GM18519 (cell line): ENCODE measurements at regions not wholly inside any gene's neighbourhood (a gene's known extent, or its start where the extent isn't known, plus 50 kb on each side); places are given as distances from the start of the nearest gene placed in this dataset.
"Not testable (repeated sequence)": the region's sequence is repeated elsewhere in the genome, so short reads cannot be mapped to it uniquely, and the experiment has no call there.

Experiments used
- ATAC-seq: cut with Tn5 transposase; IDR thresholded peaks from one replicate; pipeline ENCODE4 v1.9.1; 2021; ENCODE audit warnings: mild to moderate bottlenecking, moderate library complexity; ENCODE audit not compliant: unreplicated experiment, low FRiP score

GRCh38 chr2:91568391-91569338 is 2877.2 kb downstream of the RPIA start:
- ATAC-seq, result not testable (repeated sequence)

GRCh38 chr2:91571239-91571923 is 2879.9 kb downstream of the RPIA start:
- ATAC-seq, result not testable (repeated sequence)

DNA sequence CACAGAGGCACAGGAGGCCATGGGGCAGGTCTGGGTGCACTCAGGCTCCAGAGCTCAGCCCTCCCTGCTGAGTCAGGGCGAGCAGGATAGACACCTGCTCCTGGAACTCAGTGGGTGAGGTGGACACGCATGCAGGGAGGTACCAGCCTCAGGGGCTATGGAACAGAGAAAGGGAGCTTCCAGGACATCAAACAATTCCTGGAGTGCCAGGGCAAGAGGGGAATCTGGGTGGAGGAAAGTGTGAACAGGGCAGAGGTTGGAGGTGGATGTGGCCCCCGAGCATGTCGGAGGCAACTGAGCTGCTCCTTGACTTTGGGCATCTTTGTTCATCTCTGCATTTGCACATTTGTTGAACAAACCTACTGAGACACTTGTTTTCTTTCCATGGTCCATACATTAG is 2881.5 kb downstream of the RPIA start:
- not testable (repeated sequence) for ATAC-seq

- not testable (repeated sequence) for ATAC-seq
Measured at GRCh38 chr2:91573755-91574154, 2882.3 kb downstream of the RPIA start.

GRCh38 chr2:91574255-91574654 is 2882.8 kb downstream of the RPIA start:
- ATAC-seq, result not testable (repeated sequence)

DNA sequence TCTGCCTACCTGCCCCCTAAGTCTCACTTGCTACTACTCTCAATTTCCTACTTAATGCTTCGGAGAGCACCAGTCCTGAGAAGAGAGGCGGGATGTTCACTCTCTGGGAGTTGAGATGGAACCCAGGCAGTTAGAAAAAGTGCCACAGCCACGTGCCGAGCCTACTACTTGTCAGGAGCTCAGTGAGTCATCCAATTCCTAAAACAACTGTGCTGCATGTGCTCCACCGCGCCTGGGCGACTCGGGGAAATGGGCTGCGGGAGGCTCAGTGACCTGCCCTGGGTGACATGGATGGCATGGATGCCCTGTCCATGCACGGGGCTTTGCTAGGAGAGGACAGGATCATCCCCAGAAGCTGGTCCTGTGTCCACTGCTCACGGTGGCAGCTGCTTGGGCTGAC is 2884.2 kb downstream of the RPIA start:
- ATAC-seq, result not testable (repeated sequence)

GRCh38 chr2:91577406-91577805 is 2885.9 kb downstream of the RPIA start:
- not testable (repeated sequence) for ATAC-seq

DNA sequence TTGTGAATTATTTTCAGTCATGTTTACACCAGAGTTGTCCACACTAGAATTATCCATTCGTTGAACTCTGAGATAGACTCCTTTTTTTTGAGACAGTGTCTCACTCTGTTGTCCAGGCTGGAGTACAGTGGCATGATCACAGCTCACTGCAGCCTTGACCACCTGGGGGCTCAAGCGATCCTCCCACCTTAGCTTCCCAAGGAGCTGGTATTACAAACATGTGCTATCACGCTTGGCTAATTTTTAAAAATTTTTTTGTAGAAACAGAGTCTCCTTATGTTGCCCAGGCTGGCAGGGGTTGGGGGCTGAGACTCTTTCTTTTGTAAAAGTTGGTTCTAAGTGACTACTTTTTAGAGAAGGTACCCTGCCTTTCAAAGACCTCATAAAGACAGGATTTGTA is 2887.2 kb downstream of the RPIA start:
- not testable (repeated sequence) for ATAC-seq

DNA sequence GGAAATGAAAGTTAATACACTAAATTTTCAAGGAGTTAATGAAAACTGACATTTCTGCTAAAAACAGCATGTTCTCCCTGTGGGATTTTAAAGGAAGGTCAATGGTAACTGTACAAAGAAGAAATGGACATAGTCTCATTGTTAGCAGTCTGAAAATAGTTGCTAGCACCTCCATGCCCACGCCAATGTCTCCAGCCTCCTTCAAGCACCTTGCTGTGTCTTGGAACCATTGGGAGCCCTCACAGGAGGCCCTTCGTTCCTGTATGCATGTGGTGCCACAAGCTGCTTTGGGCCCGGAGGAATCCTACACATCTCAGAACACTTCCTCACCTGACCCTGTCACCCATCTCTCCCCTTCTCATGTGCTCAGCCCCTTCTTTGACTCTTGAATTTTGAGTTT is 2888.1 kb downstream of the RPIA start:
- not testable (repeated sequence) for ATAC-seq

- not testable (repeated sequence) for ATAC-seq
Measured at GRCh38 chr2:91580043-91580442, 2888.6 kb downstream of the RPIA start.

- not testable (repeated sequence) for ATAC-seq
Measured at GRCh38 chr2:91587098-91587497, 2895.6 kb downstream of the RPIA start.

DNA sequence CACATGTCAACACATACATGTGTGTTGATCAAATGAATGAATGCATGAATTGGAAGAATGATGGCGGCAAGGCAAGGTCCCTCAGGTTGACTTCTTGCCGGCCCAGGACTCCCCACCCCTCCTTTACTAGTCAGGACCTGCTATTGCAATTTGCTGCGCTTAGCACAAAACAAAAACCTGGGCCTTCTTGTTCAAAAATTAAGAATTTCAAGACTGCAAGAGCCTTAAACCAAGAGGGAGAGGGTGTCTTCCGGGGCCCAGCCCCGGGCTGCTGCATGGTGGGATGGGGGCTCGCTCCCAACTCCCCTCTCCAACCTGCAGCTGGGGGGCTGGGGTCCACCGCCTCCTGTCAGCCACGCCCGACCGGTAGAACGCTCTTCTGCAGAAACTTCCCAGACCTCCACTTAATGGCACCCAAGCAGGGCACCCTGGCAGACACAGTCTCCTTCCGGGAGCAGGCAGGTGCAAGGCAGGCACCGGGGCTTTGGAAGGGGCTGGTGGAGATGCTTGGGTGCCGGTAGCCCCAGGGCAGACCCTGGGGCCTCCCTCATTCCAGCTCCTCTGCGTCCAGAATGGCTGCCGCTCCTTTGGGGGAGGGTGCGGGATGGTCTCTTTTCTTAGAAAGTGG is 2896.5 kb downstream of the RPIA start:
- ATAC-seq, result not testable (repeated sequence)

GRCh38 chr2:91588782-91589223 is 2897.3 kb downstream of the RPIA start:
- ATAC-seq, result not testable (repeated sequence)

DNA sequence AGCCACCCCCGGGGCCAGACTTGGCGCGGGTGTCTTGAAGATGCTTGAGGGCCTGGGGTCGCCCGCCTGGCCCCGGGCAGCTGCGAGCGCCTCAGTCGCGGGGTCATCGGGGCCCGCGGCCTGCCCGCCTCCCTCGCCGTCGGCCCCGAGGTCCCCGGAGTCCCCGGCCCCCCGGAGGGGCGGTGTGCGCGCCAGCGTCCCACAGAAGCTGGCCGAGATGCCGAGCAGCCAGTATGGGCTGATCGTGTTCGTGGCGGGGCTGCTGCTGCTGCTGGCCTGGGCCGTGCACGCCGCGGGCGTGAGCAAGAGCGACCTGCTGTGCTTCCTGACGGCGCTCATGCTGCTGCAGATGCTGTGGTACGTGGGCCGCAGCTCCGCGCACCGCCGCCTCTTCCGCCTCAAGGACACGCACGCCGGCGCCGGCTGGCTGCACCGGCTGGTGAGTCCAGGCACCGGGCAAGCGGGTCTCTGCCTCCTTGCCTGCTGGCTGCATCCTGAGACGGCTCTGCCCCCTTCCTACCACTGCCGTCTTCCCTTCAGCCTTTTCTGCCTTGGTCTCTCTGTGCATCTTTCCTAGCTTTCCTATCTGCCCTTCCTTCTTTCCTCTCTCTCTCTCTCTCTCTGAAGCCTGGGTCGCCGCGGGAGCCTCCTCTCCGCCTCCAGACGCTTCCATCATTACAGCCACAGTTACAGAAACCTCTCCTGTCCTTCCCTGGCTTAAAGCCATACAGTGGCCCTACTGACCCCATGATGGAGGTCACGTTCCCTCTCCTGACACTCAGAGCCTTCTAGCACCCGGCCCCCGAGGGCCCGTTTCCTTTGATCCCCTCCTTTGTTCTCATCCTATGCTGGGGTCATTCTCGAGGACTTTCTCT is 2898.2 kb downstream of the RPIA start:
- not testable (repeated sequence) for ATAC-seq

DNA sequence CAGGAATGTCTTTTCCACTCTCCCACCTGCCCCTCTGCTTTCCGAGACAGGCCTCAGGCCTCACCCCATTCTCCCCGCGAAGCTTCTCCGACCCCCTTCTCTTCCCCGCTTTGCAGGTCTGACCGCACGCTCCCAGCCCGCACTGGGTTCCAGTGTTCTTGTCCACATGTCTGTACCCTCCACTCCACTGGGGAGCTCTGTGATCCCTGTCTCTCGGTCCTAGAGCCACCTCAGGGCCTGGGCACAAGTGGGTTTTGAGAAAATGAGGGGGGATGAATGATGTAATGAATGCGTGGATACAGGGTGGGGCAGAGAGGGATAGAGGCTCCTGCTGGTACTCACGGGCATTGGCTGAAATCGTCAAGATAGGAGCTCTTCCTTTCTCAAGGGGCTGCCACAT is 2898.9 kb downstream of the RPIA start:
- ATAC-seq, result not testable (repeated sequence)

- not testable (repeated sequence) for ATAC-seq
Measured at GRCh38 chr2:91591066-91591465, 2899.6 kb downstream of the RPIA start.

- ATAC-seq, result not testable (repeated sequence)
Measured at GRCh38 chr2:91597436-91597835, 2906.0 kb downstream of the RPIA start.

DNA sequence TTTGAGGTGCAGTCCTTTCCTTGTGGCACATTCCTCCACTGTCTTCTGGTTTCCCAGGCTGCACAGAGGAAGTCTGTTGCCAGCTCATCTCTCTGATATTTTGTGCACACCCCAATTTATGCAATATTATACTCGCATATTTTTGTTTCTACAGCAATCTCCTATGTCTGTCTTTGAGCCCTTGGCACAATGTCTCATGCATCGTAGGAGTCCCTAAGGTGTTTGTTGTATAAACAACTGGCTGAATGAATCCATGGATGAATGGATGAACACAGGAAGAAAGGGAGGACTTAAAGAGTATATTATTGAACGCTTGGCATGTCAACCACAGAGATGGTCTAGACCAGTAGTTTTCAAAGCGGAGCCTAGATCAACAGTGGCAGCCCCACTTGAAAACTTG is 2907.0 kb downstream of the RPIA start:
- ATAC-seq, result not testable (repeated sequence)

DNA sequence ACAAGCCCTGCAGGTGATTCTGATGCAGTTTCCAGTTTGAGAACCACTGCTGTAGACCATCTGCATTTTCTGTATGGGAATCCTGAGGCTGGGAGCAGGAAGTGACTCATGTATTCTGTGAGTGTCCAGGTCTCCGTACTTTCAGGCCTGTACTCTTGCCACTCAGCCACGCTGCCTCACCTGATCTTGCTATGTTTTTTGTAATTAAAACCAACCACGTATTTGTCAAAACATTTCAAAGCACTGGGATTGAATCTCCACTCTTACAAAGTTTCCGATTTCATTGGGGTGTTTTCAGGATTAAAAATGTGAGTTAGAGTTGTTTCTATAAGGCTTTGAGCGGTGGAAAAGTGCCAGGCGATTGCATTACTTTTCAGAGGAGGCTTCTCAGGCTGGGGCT is 2907.5 kb downstream of the RPIA start:
- ATAC-seq, result not testable (repeated sequence)

DNA sequence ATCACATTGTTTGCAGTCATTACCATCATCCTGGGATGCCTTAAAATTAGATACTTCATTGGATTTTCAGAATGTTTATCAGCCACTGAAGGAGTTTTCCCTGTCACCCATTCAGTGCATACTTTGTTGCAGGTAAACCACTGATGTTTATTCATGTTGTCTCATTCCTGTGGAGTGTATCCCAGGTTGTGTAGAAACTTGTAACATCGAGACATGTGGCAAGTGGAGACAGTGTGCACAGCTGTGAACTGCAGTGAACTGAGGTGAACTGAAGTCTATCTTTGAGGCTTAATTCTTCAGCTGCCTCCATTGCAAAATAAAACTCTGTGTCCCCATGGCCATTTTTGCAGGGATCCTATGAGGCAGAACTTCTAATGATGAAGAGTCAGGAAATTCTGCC is 2911.4 kb downstream of the RPIA start:
- ATAC-seq, result not testable (repeated sequence)
